Inferior parietal cortex (tissue), 1 donor: ENCODE measurements at regions not wholly inside any gene's neighbourhood (a gene's known extent, or its start where the extent isn't known, plus 50 kb on each side); places are given as distances from the start of the nearest gene placed in this dataset.
A peak's percentile ranks its signal among the peaks of the same experiment; 100 is the strongest.

Experiments
- DNase-seq: peaks from one replicate; pipeline ENCODE4 v3.0.0-alpha.2; 2016; ENCODE audit errors: extremely low spot score

GRCh38 chr2:238963161-238963970, 115.5 kb downstream of the TWIST2 start:
- no peak for DNase-seq

DNA sequence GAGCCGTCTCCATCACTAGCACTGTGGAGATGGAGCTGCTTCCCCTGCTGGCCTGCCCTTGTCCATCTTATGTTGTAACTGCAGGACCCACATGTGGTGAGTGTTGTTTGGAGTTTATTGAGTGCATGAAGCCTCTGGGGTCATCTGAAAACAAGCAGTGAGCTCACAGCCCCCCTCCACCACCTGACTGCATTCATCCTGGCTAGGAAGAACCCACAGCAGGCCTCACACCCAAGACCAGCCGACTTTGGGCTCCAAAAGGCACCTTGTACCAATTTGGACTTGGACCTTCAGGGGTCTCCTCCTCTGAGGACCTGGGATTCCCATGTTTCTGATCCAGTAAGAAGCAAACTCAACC, 116.1 kb downstream of the TWIST2 start:
- no peak for DNase-seq

DNA sequence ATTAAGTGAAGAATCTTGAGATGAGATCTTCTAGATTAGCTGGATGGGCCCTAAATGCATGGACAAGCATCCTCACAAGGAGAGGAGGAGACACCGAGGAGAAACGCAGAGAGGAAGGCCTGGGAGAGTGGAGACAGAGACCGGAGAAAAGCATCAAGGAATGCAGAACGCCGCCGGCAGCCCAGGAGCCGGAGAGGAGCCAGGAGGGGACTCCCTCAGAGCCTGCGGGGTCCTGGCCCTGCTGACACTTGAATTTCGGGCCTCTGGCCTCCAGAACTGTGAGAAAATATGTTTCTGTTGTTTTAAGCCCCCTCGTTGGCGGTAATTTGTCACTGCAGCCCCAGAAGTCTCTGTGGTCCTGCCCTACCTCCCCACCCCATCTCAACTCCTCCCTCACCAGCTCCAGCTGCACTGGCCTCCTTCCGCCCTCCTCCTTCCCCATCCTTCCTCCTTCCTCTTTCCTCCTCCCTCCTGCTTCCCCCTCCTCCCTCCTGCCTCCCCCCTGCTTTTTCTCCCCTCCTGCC, 116.7 kb downstream of the TWIST2 start:
- no peak for DNase-seq

- no peak for DNase-seq
Measured at GRCh38 chr2:238965371-238966071, 117.6 kb downstream of the TWIST2 start.

GRCh38 chr2:238966072-238966937, 118.4 kb downstream of the TWIST2 start:
- no peak for DNase-seq

- no peak for DNase-seq
Measured at GRCh38 chr2:238967031-238967977, 119.4 kb downstream of the TWIST2 start.

DNA sequence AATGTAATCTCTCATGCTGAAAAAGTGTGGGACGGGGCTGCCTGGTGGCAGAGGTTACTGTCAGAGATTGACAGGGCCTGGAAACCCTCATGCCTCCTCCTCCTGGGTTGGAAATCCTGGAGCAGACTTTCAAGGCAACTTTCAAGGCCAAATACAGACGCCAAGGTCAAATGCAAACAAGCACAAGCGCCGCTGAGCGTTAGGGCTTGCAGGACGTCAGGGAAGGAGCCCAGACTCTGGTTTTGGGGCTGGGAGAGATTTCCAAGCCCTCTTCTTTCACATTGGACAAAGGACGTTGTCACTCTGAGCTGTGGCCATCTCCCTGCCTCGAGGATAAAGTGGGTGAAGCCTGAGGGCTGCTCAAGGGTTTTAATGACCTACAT, 120.1 kb downstream of the TWIST2 start:
- DNase-seq, result no peak

GRCh38 chr2:238968616-238969384, 120.9 kb downstream of the TWIST2 start:
- DNase-seq, result no peak

- no peak for DNase-seq
Measured at GRCh38 chr2:238969857-238970256, 122.0 kb downstream of the TWIST2 start.

GRCh38 chr2:238970553-238971081, 122.7 kb downstream of the TWIST2 start:
- peak; percentile 60 for DNase-seq

GRCh38 chr2:238971318-238972145, 123.6 kb downstream of the TWIST2 start:
- DNase-seq, result no peak

- no peak for DNase-seq
Measured at GRCh38 chr2:238972146-238972445, 124.2 kb downstream of the TWIST2 start.

GRCh38 chr2:238973038-238973739, 125.3 kb downstream of the TWIST2 start:
- DNase-seq, result no peak

- no peak for DNase-seq
Measured at GRCh38 chr2:238974081-238974480, 126.2 kb downstream of the TWIST2 start.

DNA sequence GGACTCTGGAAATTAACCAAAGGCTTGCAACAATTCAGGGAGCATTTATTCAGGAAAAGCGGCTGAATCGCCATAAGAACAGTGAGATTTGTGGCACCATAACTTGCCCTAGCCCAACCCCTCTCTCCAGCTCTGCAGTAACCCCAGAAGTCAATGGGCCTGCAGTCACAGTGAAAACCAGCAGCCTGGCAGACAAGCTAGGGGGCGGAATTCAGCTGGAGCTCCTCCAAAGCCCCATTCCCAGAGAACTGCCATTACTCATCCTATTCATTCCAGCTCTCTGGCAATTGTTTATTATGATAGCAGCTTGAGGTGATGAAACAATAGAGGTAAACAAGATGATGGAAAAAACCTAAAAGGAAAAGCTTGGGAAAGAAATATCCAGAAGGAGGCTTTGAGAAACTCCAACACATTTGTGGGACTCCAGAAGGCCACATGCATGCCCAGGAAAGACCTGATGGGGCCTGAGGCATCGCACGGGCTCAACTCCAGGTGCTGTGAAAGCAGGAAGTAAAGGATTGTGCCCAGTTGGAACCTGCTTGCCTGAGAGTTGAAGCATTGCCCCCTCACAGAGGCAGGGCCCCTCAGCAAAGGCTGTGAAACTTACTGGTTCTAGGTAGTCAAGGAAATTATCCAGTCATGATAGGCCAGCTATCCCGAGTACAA, 126.7 kb downstream of the TWIST2 start:
- DNase-seq, result peak; percentile 43

GRCh38 chr2:238975408-238975807, 127.5 kb downstream of the TWIST2 start:
- DNase-seq, result no peak

- no peak for DNase-seq
Measured at GRCh38 chr2:238978497-238978896, 130.6 kb downstream of the TWIST2 start.

DNA sequence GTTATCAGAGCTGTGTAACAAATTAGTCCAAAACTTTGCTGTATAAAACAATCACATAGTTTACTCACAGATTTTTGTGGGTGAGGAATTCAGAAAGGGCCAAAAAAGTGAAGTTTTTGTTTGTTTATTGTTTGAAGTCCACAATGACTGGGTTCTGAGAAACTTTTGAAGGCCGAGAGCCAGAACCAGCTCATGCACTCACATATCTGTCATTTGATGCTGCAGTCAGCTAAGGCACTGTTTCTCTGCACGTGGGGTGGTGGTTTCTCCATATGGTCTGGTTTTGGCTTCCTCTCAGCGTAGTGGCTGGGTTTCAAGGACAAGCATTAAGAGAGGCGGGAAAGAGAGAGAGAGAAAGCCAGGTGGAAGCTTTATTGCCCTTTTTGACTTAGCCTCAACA, 131.8 kb downstream of the TWIST2 start:
- no peak for DNase-seq
